Parathyroid adenoma (tissue), 2 donors: ENCODE measurements at regions not wholly inside any gene's neighbourhood (a gene's known extent, or its start where the extent isn't known, plus 50 kb on each side); places are given as distances from the start of the nearest gene placed in this dataset.

ENCODE experiments used
- H2AFZ ChIP-seq: fragments of 300-600 bp; sonication (generic); one replicate; pipeline ENCODE4 v1.7.0; 2017; ENCODE audit warnings: antibody characterized with exemption, mild to moderate bottlenecking
- H3K27ac ChIP-seq: fragments of 300-600 bp; sonication (generic); one replicate; pipeline ENCODE4 v1.7.0; 2017
- H3K27me3 ChIP-seq: fragments of 300-600 bp; sonication (generic); one replicate; pipeline ENCODE4 v1.7.0; 2017; ENCODE audit warnings: low read length; ENCODE audit not compliant: control insufficient read depth, insufficient read depth
- H3K36me3 ChIP-seq: fragments of 300-600 bp; sonication (generic); one replicate; pipeline ENCODE4 v1.7.0; 2017; ENCODE audit warnings: low read length; ENCODE audit not compliant: control insufficient read depth, insufficient read depth
- H3K4me1 ChIP-seq: fragments of 300-600 bp; sonication (generic); one replicate; pipeline ENCODE4 v1.7.0; 2017; ENCODE audit warnings: control low read depth
- H3K4me2 ChIP-seq: fragments of 300-600 bp; sonication (generic); one replicate; pipeline ENCODE4 v1.7.0; 2017; ENCODE audit warnings: low read length
- H3K4me3 ChIP-seq: fragments of 300-600 bp; sonication (generic); one replicate; pipeline ENCODE4 v1.7.0; 2017; ENCODE audit warnings: low read depth, low read length
- H3K79me2 ChIP-seq: fragments of 300-600 bp; sonication (generic); one replicate; pipeline ENCODE4 v1.7.0; 2017; ENCODE audit warnings: control low read depth
- H3K9ac ChIP-seq: fragments of 300-600 bp; sonication (generic); one replicate; pipeline ENCODE4 v1.7.0; 2017; ENCODE audit warnings: mild to moderate bottlenecking
- H3K9me3 ChIP-seq: fragments of 300-600 bp; sonication (generic); one replicate; pipeline ENCODE4 v1.7.0; 2017; ENCODE audit warnings: low read length; ENCODE audit not compliant: control insufficient read depth
- CTCF ChIP-seq: fragments of 300-600 bp; sonication (generic); IDR thresholded peaks from one replicate; pipeline ENCODE4 v1.7.0; 2017; ENCODE audit warnings: antibody characterized with exemption, mild to moderate bottlenecking
- donor health status: primary hyperparathyroidism.

- Histone ChIP-seq H3K9me3 (peaks cover 4% of the 10 kb centered on the region), H3K4me1 (no peaks in the 10 kb centered on the region), H3K27ac (no peak overlapping the region), H3K4me3 (no peak overlapping the region), H3K36me3 (no peaks in the 10 kb centered on the region), H3K9ac (no peak overlapping the region), H3K79me2 (no peaks in the 10 kb centered on the region), H2AFZ (no peak overlapping the region), H3K27me3 (no peaks in the 10 kb centered on the region), H3K4me2 (no peak overlapping the region)
- no peak for TF ChIP-seq CTCF
These were observed 106.3 kb downstream of the GLRX3 start for GRCh38 chr10:130242513-130242912.

- Histone ChIP-seq H3K9ac (no peak overlapping the region), H3K79me2 (no peaks in the 10 kb centered on the region), H3K4me2 (no peak overlapping the region), H3K36me3 (no peaks in the 10 kb centered on the region), H3K4me1 (no peaks in the 10 kb centered on the region), H3K9me3 (peaks cover 4% of the 10 kb centered on the region), H3K27ac (no peak overlapping the region), H3K4me3 (no peak overlapping the region), H2AFZ (no peak overlapping the region), H3K27me3 (no peaks in the 10 kb centered on the region)
- TF ChIP-seq CTCF: no peak
These were observed 106.8 kb downstream of the GLRX3 start for GRCh38 chr10:130243015-130243414.

- no peaks in the 10 kb centered on the region for H3K36me3 ChIP-seq
- no peak overlapping the region for H2AFZ ChIP-seq
- no peak overlapping the region for H3K27ac ChIP-seq
- H3K4me2 ChIP-seq: no peak overlapping the region
- H3K9ac ChIP-seq: no peak overlapping the region
- H3K27me3 ChIP-seq: no peaks in the 10 kb centered on the region
- no peak overlapping the region for H3K4me3 ChIP-seq
- no peaks in the 10 kb centered on the region for H3K79me2 ChIP-seq
- no peaks in the 10 kb centered on the region for H3K9me3 ChIP-seq
- H3K4me1 ChIP-seq: no peaks in the 10 kb centered on the region
- TF ChIP-seq CTCF: no peak
These were observed 108.1 kb downstream of the GLRX3 start for GRCh38 chr10:130244031-130244927.

GRCh38 chr10:130244928-130245495 lies 108.8 kb downstream of the GLRX3 start:
- Histone ChIP-seq H3K27me3 (no peaks in the 10 kb centered on the region), H3K79me2 (no peaks in the 10 kb centered on the region), H3K9me3 (no peaks in the 10 kb centered on the region), H3K4me3 (no peak overlapping the region), H3K4me1 (no peaks in the 10 kb centered on the region), H3K27ac (no peak overlapping the region), H2AFZ (no peak overlapping the region), H3K9ac (no peak overlapping the region), H3K4me2 (no peak overlapping the region), H3K36me3 (no peaks in the 10 kb centered on the region)
- no peak for TF ChIP-seq CTCF
